Testis (tissue), 2 donors: ENCODE measurements at regions not wholly inside any gene's neighbourhood (a gene's known extent, or its start where the extent isn't known, plus 50 kb on each side); places are given as distances from the start of the nearest gene placed in this dataset.
"Not testable (repeated sequence)": the region's sequence is repeated elsewhere in the genome, so short reads cannot be mapped to it uniquely, and the experiment has no call there.

Experiments
- DNase-seq: peaks from one replicate; pipeline ENCODE4 v3.0.0-alpha.2; 2019
- H3K27ac ChIP-seq, 2 donors: fragments of 200-600 bp; sonication (generic); one replicate each; pipeline ENCODE4 v1.5.1; 2019
- H3K27me3 ChIP-seq: fragments of 200-600 bp; sonication (generic); one replicate; pipeline ENCODE4 v1.5.1; 2019
- H3K36me3 ChIP-seq: fragments of 200-600 bp; sonication (generic); one replicate; pipeline ENCODE4 v1.5.1; 2017; ENCODE audit warnings: low read depth; ENCODE audit errors: missing control alignments
- H3K4me1 ChIP-seq: fragments of 200-600 bp; sonication (generic); one replicate; pipeline ENCODE4 v1.5.1; 2019
- H3K4me3 ChIP-seq, 2 donors: fragments of 200-600 bp; sonication (generic); one replicate each; pipeline ENCODE4 v1.5.1; 2017 to 2019
- H3K9me3 ChIP-seq: fragments of 200-600 bp; sonication (generic); one replicate; pipeline ENCODE4 v1.5.1; 2017
- CTCF ChIP-seq, 3 experiments: fragments of 450-650 bp in 2 of 3; fragments of 200-600 bp in 1 of 3; sonication (generic) in 1 of 3; IDR thresholded peaks; one replicate each; pipeline ENCODE4 v1.5.1; 2016 to 2019; ENCODE audit warnings: antibody characterized with exemption in 3 of 3, mild to moderate bottlenecking in 2 of 3, moderate library complexity in 1 of 3
- POLR2A ChIP-seq: fragments of 450-650 bp; IDR thresholded peaks from one replicate; pipeline ENCODE4 v1.6.1; 2017; ENCODE audit warnings: antibody characterized with exemption, mild to moderate bottlenecking, moderate library complexity
- WGBS, 2 donors: methylation state at CpG; one replicate each; pipeline ENCODE4 v1.1.5; 2018; 5-methylcytosine and 5-hydroxymethylcytosine counted together
- intact Hi-C: fragments of 100-400 bp; cut with DNase I; formaldehyde crosslinking; loops from one replicate; pipeline ENCODE4 v1.15.1; 2023; ENCODE audit warnings: low total_unique reads
- small RNA-seq, 2 donors: library from RNA; depleted of rRNA; stranded (forward); fragments of <200 nt; gene quantifications; one replicate each; pipeline ENCODE3, GENCODE V24; 2016

GRCh38 chr6:5828296-5828695 lies 178.4 kb downstream of the NRN1 start:
- no peaks in the 10 kb centered on the region for H3K4me1 ChIP-seq
- H3K36me3 ChIP-seq = no peaks in the 10 kb centered on the region
- TF ChIP-seq CTCF (IDR thresholded peaks at IDR 0.05) (no peak), POLR2A (no peak)
- H3K27me3 ChIP-seq = no peaks in the 10 kb centered on the region
- DNase-seq = no peak
- no peaks in the 10 kb centered on the region for H3K9me3 ChIP-seq
- intact Hi-C loops = no loop called here
- H3K4me3 ChIP-seq = no peak overlapping the region
- no peak overlapping the region for H3K27ac ChIP-seq
- WGBS, 2 donors = 66 to 71% methylated on average over 10 to 11 of the region's 11 CpGs

GRCh38 chr6:5827056-5827904 lies 179.4 kb downstream of the NRN1 start:
- Histone ChIP-seq H3K36me3 (no peaks in the 10 kb centered on the region), H3K4me3 (no peak overlapping the region), H3K27me3 (no peaks in the 10 kb centered on the region), H3K4me1 (no peaks in the 10 kb centered on the region), H3K9me3 (no peaks in the 10 kb centered on the region), H3K27ac (no peak overlapping the region)
- no peak for TF ChIP-seq CTCF (IDR thresholded peaks at IDR 0.05)
- TF ChIP-seq POLR2A = no peak
- intact Hi-C loops = no loop called here
- no peak for DNase-seq
- 42 to 49% methylated on average over 14 of the region's 14 CpGs for WGBS, 2 donors

GRCh38 chr6:5824382-5824983 lies 182.2 kb downstream of the NRN1 start:
- H3K27ac ChIP-seq, H3K27me3 ChIP-seq, intact Hi-C loops, DNase-seq, H3K4me1 ChIP-seq, H3K4me3 ChIP-seq, H3K36me3 ChIP-seq, H3K9me3 ChIP-seq: not testable (repeated sequence)
- whole genome bisulfite sequencing, 2 donors = 93 to 95% methylated on average over 8 of the region's 8 CpGs

Small RNAs in the stretch of these regions (small RNA-seq; reads per million reads assigned to genes)
- gene RN7SL221P = 0 reads per million in 2 donors
